ENCODE measurements at regions not wholly inside any gene's neighbourhood (a gene's known extent, or its start where the extent isn't known, plus 50 kb on each side); places are given as distances from the start of the nearest gene placed in this dataset.
"Not testable (repeated sequence)": the region's sequence is repeated elsewhere in the genome, so short reads cannot be mapped to it uniquely, and the experiment has no call there.

DNA sequence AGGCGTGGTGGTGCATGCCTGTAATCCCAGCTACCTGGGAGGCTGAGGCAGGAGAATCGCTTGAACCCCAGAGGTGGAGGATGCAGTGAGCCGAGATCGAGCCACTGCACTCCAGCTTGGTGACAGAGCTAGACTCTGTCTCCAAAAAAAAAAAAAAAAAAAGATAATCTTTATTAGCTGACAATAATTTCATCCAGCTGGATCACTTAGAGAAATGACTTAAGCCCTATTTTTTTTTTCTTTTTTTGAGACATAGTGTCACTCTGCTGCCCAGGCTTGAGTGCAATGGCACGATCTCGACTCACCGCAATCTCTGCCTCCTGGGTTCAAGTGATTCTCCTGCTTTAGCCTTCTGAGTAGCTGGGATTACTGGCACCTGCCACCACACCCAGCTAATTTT, 51.6 kb upstream of the MAP4K4 start:
- DNase-seq = not testable (repeated sequence)

DNA sequence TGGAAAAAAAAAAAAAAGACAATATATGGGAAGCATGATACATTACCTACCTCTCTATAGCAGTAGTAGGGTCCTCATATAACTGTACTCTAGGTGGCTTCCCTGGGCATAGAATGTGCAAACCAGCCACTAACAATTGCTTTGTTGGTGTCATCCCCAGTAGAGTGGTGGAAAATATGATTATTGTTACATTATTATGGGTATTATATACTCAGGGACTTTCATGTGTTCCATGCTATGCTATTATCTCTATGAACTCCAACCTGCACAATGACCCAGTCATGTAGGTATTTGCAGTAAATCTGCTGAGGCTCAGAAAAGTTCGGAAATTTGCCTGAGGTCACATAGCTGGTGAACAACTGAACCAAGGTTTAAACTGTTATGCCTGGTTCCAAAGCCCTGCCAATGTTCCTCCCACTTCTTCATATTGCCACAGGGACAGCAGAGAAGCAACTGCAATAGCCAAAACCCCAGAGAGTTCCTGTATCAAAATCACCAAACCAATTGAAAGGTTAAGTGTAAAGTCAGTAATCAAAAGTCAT, 52.6 kb upstream of the MAP4K4 start:
- no peak for DNase-seq

DNA sequence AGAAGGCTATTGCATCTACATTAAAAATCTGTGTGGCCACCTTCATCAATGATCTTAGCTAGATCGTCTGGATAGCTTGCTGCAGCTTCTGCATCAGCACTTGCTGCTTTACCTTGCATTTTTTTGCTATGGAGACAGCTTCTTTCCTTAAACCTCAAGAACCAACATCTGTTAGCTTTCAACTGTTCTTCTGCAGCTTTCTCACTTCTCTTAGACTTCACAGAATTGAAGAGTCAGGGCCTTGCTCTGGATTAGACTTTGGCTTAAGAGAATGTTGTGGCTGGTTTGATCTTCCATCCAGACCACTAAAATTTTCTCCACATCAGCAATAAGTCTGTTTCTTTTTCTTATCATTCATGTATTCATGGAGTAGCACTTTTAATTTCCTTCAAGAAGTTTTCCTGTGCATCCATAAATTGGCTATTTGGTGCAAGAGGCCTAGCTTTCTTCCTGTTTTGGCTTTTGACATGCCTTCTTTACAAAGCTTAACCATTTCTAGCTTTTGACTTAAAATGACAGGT, 54.4 kb upstream of the MAP4K4 start:
- no peak for DNase-seq

DNA sequence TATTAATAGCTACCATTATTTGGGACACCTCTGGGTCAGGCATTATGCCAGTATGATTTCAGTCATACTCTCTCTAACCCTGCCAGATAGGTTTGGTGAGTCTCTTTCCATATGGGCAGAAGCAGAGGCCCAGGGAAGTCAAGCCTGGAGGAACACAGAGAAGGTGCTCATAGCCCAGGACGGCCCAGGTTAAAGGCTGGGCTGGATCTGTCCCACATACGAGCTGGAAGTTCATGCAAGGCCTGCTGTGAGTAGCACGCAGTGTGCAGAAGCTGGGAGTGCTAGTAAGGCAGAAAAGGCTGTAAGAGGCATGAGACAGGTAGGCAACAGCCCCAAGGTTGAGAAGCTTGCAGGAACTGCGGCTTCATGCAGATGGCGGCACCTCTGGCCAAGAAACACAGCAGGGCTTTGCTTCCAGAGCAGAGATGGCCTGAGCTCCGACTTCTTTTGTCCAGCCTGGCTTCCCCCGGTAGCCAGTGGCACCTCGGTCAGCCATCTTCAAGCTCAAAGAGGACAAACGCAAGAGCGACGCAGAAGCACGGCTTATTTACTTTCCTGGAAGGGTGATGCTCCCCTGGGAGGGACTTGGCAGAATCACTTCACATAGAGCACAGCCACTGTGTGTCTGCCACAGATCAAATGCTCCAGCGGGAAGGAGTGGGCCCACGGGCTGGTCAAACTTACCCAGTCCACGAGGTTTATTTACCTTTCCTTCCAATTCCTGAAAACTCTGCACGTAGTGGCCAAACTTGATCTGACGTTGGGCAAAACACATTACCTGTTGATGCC, 58.5 kb upstream of the MAP4K4 start:
- DNase-seq = no peak

DNA sequence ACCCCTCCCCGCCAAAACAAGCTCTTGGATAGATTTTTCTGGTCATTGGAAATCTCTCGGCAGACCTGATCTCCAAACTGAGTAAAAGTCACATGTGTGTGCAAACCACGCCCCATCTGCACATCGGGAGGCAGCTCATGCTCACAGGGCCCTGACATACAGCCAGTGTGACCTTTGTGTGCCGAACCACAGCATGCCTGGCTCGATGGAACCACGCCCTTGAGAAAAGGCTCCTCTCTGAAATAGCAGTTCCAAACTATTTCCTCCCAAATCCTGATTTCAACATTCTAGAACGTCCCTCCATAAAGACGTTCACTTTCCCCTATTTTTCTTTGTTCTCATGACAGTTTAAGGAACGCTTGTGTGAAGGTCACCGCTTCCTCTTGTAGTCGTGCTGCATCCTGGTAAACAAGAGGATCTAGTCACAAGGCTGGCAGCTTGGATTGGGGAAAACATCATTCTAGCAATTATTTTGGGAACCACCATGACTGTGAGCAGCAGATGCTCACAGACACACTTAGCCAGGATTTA, 59.3 kb upstream of the MAP4K4 start:
- no peak for DNase-seq

DNA sequence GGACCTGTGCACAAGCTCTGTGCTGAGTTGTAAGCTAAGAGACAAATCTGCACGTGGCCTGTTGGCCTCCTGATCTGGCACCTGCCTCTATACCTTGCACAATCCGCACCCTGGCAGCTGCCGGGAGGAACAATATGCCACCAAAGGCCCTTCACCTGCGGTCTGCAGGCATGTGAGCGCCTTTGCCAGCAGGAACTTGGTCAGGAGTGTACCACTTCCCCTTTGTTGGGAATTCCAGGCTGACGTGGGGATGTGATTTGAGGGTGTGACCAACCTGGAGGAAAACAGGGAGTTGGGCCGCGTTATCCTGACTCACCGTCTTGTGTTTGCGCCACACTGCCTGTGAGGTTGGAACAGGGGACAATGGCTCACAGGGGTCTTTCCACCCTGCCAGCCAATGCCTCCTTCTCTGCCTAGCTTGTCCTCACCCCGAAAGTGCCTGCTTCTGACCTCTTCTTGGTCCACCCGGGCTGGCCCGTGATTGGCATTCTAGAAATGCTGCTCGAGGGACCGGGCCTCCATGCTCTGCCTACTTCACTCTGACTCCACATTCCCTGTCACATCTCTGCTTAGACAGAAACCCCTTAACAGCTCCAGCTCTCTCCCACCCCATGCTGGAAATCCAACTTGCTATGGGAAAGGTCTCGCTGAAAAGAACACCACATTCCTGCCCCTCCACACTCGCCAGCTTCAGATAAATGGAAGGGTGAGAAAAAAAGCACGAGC, 67.1 kb upstream of the MAP4K4 start:
- DNase-seq = no peak

DNA sequence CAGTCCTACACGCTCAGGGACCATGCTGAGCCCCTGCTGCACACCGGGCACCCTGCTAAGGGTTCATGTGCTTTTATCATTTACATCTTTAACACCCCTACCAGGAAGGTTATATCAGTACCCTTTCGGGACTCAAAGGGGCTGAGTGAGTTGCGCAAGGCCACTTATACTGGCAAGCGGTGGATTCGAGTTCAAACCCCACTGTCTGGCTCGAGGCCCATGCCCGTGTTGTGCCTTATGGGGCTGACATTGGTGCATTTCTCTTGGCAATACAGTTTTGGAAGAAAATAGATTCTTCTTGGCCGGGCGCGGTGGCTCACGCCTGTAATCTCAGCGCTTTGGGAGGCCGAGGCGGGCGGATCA, 69.5 kb upstream of the MAP4K4 start:
- DNase-seq = no peak

DNA sequence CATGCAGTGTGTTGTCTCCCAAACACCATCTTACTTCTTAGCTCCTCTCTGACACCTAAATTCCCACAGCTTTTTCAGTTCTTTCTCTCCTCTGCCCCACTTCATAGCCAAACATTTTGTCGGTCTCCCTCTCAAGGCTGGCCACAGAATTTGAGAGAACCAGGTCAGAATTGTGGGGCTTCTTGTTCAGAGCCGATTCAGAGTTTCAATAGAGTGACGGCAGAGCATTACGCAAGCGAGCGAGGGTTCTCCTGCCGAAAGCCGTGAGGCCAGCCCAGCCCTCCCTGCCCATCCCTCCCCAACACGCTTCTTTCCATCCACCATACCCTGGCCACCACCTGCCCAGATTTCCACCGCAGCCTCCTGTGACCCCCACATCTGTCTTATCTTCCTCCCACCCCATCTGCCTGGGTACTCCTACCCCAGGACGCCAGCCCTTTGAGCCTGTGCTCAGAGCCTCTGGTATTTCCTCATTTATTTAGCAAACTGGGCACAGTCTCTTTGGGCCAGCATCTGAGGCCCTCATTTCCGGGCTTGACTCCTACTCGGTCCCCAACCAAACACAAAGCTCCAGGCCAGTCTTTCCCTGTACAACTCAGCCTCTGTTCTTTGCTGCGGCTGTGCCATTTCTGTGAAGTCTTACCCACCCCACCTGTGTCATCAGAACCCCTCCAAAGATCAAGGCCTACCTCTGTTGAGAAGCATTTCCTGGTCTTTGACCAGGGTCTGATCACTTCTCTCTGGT, 70.0 kb upstream of the MAP4K4 start:
- DNase-seq = no peak

DNA sequence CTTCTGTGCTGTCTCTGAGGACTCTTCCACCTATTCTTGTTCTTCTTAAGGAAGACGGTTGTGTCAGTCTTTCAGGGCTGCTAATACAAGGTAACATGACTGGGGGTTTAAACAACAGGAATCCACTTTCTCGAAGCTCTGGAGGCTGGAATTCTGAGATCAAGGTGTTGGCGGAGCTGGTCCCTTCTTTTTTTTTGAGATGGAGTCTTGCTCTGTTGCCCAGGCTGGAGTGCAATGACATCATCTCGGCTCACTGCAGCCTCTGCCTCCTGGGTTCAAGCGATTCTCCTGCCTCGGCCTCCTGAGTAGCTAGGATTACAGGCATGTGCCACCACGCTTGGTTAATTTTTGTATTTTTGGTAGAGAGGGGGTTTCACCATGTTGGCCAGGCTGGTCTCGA, 71.7 kb upstream of the MAP4K4 start:
- not testable (repeated sequence) for DNase-seq

DNA sequence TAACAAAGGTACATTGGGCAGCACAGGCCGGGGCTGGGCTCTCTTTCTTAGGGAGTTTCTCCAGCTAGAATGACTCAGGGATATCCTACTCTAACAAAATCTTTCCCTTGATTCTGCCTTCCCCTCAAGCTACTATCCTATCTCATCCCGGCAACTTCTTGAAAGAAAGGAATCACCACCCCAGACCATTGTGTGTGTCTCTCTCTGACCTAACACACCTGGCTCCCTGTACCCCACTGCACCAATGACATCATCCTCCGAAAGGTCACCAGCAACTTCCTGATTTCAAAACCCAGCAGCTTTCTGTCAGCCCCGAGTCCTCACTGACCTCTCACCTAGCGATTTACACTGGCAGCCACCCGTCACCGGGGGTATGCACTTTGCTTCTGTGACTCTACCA, 72.1 kb upstream of the MAP4K4 start:
- no peak for DNase-seq

DNA sequence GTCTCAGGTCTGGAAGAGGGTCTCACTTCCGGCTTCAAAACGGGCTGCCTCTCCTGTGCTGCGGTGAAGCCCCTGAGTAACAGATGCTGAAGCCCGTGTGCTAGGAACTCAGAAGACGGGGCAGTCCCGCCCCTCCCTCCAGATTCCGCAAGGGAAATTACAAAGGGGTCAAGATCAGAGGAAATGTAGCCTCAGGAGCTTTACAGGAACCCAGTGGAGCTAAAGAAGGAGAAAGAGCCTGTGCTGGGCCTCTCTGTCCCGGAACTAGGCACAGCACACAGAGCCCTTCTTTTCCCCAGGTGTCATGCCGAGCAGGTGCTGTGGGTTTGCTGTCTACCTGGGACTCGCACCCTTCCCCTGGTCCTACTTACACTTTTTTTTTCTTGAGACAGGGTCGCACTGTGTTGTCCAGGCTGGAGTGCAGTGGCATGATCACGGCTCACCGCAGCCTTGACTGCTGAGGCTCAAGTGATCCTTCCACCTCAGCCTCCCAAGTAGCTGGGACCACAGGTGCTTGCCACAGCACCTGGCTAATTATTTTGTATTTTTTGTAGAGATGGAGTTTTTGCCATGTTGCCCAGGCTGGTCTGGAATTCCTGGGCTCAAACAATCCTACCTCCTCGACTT, 72.7 kb upstream of the MAP4K4 start:
- no peak for DNase-seq

DNA sequence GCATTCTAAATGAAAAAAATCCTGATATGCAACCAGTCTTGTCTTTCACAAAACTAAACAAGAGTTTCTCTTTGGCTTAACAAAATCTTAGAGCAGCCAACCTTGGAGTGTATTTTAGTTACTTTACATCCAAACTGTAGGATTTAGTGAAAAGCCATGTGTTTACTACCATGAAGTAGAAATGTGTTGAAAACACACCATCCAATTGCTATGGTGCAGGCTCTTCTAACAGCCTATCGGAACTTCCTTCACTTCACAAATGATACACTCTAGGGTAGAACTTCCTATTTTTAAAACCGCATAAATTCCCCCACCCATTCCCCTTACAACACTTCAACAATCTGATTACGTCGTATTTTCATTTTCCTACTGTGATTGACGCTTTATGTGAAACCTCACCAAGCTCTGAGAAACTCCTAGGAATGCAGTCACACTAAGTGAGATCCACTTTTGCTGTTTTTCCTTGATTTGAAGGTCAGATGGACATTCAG, 74.4 kb upstream of the MAP4K4 start:
- no peak for DNase-seq

DNA sequence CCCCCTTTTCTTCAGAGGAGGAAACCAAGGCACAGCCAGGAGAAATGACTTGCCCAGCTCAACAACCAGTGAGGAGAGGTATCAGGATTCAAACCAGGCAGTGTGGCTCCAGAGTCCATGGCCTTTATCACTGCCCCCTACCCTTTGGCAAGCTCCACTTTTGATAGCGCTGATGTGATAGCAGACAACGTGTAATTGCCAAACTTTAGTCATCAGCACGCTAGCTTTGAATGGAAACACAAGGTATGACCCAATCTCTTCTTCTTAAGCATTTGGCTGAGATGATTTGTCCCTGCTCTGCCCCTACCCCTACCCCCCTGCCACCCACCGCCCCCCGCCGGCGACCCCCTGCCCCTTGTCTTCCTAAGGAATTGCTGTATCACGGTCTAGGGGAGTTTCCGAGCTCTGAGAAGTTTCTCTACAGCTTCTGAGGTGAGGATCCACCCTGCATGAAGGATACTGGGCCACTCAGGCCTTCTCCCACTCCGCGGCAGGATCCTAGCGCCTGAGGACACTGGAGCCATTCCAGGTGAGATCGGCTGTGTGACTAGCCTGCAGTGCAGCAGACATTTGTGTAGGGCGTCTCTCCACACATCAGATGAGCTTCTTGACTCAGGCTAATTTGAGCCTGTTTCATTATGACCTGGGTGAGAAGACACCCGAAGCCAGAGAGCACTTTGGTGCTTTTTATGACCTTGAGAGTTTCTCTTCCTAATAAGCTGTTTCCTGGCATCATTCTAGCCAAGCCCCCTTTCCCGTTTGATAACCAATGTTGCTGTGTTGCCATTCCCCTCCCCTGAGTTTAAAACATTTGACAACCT, 75.1 kb upstream of the MAP4K4 start:
- DNase-seq = no peak

DNA sequence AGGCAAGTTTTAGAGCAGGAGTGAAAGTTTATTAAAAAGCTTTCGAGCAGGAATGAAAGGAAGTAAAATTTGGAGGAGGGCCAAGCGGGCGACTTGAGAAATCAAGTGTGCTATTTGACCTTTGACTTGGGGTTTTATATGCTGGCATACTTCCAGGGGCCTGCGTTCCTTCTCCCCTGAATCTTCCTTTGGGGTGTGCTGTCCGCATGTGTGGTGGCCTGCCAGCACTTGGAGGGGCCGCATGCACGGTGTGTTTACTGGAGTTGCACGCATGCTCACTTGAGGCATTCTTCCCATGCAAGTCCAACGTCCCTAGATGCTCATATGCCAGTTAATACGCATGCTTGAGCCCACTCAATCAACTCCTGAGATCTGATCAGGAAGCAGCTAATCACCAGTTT, 78.3 kb upstream of the MAP4K4 start:
- DNase-seq = no peak

DNA sequence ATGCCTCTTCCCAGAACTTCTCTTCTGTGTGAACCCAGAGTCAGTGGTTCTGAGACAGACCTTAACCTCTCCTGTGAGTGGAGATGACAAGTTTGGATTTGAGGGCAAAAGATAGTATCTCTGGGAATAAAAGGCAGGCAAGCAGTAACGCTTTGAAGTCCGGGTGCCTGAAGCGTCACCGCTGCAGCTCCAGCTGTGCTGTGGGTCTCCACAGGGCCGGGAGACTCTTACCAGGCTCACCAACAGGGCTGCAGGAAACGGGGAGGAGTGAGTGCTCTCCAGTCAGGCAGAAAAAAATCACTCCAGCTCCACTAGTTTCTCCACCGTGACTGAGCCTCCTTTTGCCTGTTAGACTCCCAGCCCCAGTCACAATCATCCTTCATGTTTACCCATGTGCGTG, 79.7 kb upstream of the MAP4K4 start:
- no peak for DNase-seq

DNA sequence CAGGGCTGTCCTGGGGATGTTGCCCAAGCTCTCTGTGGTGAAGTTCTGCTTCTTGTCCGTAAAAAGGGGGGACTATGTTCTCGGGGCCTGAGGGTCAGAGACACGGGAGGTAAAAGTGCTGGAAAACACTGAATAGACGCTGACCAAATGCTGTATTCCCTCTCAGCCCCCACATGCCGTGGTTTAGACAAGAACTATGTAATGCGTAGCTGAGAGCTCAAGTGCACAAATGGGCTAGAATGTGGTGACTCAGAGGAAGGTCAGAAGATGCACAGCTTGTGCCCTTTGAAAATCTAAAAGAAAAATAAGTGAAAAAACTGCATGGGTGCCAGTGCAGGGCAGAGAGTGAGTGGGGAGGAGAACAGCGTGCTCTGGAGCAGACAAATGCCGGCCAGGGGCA, 80.3 kb upstream of the MAP4K4 start:
- DNase-seq = no peak

DNA sequence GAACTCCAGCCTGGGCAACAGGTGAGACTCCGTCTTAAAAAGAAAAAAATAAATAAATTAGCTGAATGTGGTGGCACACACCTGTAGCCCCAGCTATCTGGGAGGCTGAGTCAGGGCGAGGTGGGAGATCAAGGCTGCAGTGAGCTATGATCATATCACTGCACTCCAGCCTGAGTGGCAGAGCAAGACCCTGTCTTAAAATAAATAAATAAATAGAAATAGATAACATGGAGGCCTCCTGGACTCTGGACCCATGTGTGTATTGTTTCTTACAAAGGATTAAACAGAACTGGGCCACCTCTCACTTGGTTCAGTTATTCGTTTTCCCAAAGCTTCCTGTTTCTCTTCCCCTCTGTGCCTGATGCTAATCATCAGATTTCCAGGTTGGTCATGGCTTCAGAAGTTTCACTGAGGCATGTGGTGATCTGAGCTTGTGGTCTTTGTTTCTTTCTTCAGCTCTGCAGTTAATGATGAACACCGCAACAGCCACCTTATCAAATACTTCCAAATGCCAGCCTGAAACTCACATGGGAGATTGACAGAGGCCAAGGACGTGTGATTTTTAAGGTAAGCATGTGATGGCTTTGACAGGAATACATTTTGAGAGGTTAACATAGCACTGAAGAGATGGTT, 83.3 kb upstream of the MAP4K4 start:
- no peak for DNase-seq

DNA sequence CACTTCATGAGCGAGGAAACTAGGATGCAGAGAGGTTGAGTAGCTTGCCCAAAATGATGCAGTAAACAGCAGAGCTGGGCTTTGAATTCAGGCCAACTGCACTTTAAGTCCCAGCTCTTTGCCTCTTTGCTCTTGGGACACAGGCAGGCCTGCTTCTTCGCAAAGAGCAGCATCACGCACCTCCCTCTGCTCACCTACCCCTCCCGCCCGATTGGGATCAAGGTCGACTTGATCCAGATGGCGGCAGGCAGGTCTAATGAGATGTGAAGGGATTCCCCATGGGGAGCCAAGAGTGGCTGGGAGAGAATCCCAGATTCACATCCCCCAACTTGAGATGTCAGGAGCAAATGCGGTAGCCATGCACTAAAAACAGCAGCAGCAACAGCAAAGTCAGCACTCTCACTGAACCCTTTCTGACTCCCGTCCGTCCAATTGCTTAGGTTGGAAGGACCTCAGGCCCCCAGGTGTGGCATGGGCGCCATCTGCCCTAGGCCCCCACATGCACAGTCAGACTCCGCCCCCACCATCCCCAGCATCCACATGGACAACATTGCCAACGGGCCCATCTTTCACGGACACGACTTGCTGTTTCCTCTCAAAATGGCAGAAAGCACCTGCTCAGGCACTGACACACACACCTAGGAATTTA, 84.3 kb upstream of the MAP4K4 start:
- no peak for DNase-seq

DNA sequence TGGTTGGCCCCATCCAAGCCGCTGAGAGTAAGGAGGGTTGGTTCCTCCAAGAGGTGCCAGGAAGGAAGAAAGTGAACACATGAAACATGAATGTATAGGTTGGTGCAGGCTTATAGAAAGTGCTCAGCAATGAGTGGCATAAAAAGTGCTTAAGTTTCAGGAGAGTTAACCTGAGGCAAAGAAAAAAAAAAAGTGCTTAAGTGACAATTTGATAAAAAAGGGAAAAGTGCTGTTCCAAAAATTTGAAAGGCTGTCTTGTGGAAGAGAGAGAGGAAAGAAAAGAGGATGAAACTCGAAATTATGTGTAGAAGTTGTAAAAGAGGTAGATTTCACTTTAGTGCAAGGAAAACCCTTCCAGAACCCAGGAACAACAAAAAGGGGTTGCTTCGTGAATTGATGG, 85.5 kb upstream of the MAP4K4 start:
- no peak for DNase-seq

DNA sequence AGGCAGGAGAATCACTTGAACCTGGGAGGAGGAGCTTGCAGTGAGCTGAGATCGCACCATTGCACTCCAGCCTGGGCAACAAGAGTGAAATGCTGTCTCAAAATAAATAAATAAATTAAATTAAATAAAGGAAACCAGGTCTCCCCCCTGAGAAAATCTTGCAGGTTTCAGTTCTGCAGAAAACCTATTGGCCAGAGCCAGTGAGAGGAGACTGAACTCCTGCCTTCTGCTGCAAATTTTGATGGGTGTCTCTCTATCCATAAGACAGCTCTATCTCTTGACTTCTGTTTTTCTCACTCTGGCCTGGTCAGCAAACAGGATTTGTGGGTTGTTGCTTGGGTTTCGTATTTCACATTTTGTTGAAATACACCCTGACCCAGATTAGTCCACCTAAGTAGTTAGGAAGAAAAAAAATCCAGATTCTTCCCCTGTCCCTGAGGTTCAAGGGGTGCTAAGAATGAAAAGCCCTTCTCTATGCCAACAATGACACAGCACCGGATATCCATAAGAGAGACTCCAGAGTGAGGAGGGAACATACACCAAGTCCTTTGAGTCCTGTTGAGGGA, 86.7 kb upstream of the MAP4K4 start:
- DNase-seq = no peak

Measured in hippocampal formation (tissue), 2 donors.